ENCODE measurements at regions not wholly inside any gene's neighbourhood (a gene's known extent, or its start where the extent isn't known, plus 50 kb on each side); places are given as distances from the start of the nearest gene placed in this dataset.

GRCh38 chr2:84327645-84328249 is 131.3 kb downstream of the SUCLG1 start (continued):
- TF ChIP-seq, protein P1, sequence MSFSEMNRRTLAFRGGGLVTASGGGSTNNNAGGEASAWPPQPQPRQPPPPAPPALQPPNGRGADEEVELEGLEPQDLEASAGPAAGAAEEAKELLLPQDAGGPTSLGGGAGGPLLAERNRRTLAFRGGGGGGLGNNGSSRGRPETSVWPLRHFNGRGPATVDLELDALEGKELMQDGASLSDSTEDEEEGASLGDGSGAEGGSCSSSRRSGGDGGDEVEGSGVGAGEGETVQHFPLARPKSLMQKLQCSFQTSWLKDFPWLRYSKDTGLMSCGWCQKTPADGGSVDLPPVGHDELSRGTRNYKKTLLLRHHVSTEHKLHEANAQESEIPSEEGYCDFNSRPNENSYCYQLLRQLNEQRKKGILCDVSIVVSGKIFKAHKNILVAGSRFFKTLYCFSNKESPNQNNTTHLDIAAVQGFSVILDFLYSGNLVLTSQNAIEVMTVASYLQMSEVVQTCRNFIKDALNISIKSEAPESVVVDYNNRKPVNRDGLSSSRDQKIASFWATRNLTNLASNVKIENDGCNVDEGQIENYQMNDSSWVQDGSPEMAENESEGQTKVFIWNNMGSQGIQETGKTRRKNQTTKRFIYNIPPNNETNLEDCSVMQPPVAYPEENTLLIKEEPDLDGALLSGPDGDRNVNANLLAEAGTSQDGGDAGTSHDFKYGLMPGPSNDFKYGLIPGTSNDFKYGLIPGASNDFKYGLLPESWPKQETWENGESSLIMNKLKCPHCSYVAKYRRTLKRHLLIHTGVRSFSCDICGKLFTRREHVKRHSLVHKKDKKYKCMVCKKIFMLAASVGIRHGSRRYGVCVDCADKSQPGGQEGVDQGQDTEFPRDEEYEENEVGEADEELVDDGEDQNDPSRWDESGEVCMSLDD (tag by site-specific recombination; IDR thresholded peaks at IDR 0.05) = no peak
- TF ChIP-seq YY1 (tag by site-specific recombination; IDR thresholded peaks at IDR 0.05) (no peak), MZF1 (tag by site-specific recombination; IDR thresholded peaks at IDR 0.05; ENCODE audit: borderline replicate concordance) (no peak), ZBTB20 (tag by site-specific recombination; IDR thresholded peaks at IDR 0.05) (no peak), ZSCAN4 (tag by site-specific recombination; IDR thresholded peaks at IDR 0.05) (no peak), IKZF3 (tag by site-specific recombination; IDR thresholded peaks at IDR 0.05) (no peak)

DNA sequence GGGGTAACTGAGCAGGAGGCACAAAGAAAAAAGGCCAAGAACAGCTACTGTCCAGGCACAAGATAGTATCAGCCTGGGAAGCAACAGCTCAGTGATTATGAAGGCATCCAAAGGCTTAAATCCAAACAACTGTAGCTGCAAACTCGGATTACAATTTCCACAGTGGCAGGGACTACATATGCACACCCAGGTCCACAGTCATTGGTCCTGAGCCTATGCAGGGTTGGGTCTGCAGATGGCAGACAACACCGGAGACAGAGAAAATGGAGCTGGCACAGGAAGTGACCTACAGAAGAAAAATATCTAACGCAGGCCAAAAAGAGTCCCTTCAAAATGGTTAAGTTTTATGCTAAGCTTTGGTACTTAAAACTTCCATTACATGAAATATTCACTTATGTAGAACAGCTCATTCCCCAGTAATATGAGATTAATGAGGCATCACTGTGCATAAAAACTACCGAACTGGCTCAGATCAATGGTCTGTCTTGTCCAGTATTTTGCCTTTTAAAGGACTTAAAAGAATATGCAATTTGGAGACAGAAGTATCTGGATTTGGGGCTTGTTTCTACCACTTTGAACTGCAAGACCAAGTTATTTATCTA is 132.1 kb downstream of the SUCLG1 start:
- ChIA-PET POLR2A (no interaction called here), CTCF (interaction anchor here (0.6 to 0.7 kb wide), 2 partner anchors 15 to 302 kb away, joined by 3 read pairs; no protein-coding TSS in a partner anchor)
- Histone ChIP-seq H3K27ac (ENCODE audit: extremely low read depth, low read depth, low read length) (no peak overlapping the region), H3K4me1 (ENCODE audit: control insufficient read depth, insufficient read depth, low read length) (no peaks in the 10 kb centered on the region), H3K36me3 (ENCODE audit: control insufficient read depth in 2 of 2, insufficient read depth in 1 of 2, low read length in 2 of 2) (no peaks in the 10 kb centered on the region), H3K4me3 (ENCODE audit: low read depth, low read length) (no peak overlapping the region), H3K9me3 (ENCODE audit: control insufficient read depth, insufficient read depth, low read depth, low read length) (no peaks in the 10 kb centered on the region)
- no peak for TF ChIP-seq SP2 (tag by site-specific recombination; IDR thresholded peaks at IDR 0.05)
- TF ChIP-seq CTCF (tag by site-specific recombination; IDR thresholded peaks at IDR 0.05) = no peak
- no peak for TF ChIP-seq ZNF26 (tag by site-specific recombination; IDR thresholded peaks at IDR 0.05)
- TF ChIP-seq ZNF664 (tag by site-specific recombination; IDR thresholded peaks at IDR 0.05) = no peak
- no peak for TF ChIP-seq ZNF488 (tag by site-specific recombination; IDR thresholded peaks at IDR 0.05)
- TF ChIP-seq ZNF621 (tag by site-specific recombination; IDR thresholded peaks at IDR 0.05) = no peak
- no peak for TF ChIP-seq ZNF423 (tag by site-specific recombination; IDR thresholded peaks at IDR 0.05)
- TF ChIP-seq OSR2 (tag by site-specific recombination; IDR thresholded peaks at IDR 0.05) = no peak
- no peak for TF ChIP-seq ZNF324 (tag by site-specific recombination; IDR thresholded peaks at IDR 0.05)
- no peak for TF ChIP-seq ZNF549 (tag by site-specific recombination; IDR thresholded peaks at IDR 0.05)
- TF ChIP-seq ZNF311 (tag by site-specific recombination; IDR thresholded peaks at IDR 0.05; ENCODE audit: borderline replicate concordance) = no peak
- no peak for TF ChIP-seq ZNF658 (tag by site-specific recombination; IDR thresholded peaks at IDR 0.05)
- no peak for TF ChIP-seq ZNF24 (tag by site-specific recombination; IDR thresholded peaks at IDR 0.05)
- no peak for TF ChIP-seq ZNF830 (tag by site-specific recombination; IDR thresholded peaks at IDR 0.05; ENCODE audit: low read depth)
- no peak for TF ChIP-seq ZNF645 (tag by site-specific recombination; IDR thresholded peaks at IDR 0.05)

Measured in HEK293 (cell line).